Small intestine (tissue), 7 donors: ENCODE measurements at regions not wholly inside any gene's neighbourhood (a gene's known extent, or its start where the extent isn't known, plus 50 kb on each side); places are given as distances from the start of the nearest gene placed in this dataset.

Experiments
- DNase-seq, 2 donors: peaks; one replicate each; pipeline versions ENCODE4 v3.0.0 to v3.0.0-alpha.2; 2013
- FAIRE-seq: peaks from 2 replicates; lab custom pipeline; 2012; peaks lifted over from hg19 to GRCh38; lab: Jason Lieb, UNC
- H3K27ac ChIP-seq, 3 donors: one replicate each; pipeline ENCODE4 v1.5.1; 2013; ENCODE audit warnings: low read length in 2 of 3, mild to moderate bottlenecking in 2 of 3, control low read depth in 1 of 3, inconsistent platforms in 1 of 3, low read depth in 1 of 3, moderate library complexity in 1 of 3
- H3K27me3 ChIP-seq, 3 donors: one replicate each; pipeline ENCODE4 v1.6.1; 2013; ENCODE audit warnings: low read length in 3 of 3, inconsistent platforms in 1 of 3; ENCODE audit not compliant: control insufficient read depth in 3 of 3, insufficient read depth in 3 of 3
- H3K36me3 ChIP-seq, 3 donors: one replicate each; pipeline ENCODE4 v1.6.1; 2013; ENCODE audit warnings: low read length in 3 of 3, inconsistent platforms in 1 of 3, low read depth in 1 of 3, mild to moderate bottlenecking in 1 of 3, moderate library complexity in 1 of 3; ENCODE audit not compliant: control insufficient read depth in 3 of 3, insufficient read depth in 2 of 3
- H3K4me1 ChIP-seq, 3 donors: one replicate each; pipeline ENCODE4 v1.6.1; 2013; ENCODE audit warnings: low read length in 2 of 3, inconsistent platforms in 1 of 3, low read depth in 1 of 3, mild to moderate bottlenecking in 1 of 3, moderate library complexity in 1 of 3; ENCODE audit not compliant: control insufficient read depth in 3 of 3, insufficient read depth in 2 of 3
- H3K4me3 ChIP-seq, 3 donors: one replicate each; pipeline ENCODE4 v1.5.1; 2013; ENCODE audit warnings: low read length in 3 of 3, control low read depth in 1 of 3, inconsistent platforms in 1 of 3, low read depth in 1 of 3, mild to moderate bottlenecking in 1 of 3, moderate library complexity in 1 of 3
- H3K9me3 ChIP-seq, 2 donors: one replicate each; pipeline ENCODE4 v1.6.1; 2013; ENCODE audit warnings: low read depth in 1 of 2, low read length in 1 of 2; ENCODE audit not compliant: control insufficient read depth in 2 of 2, insufficient read depth in 1 of 2
- WGBS, 3 donors: extraction: QIAGEN DNeasy Blood & Tissue Kit; methylation state at CpG; one replicate each; pipeline ENCODE4 v1.1.7; 2013; 5-methylcytosine and 5-hydroxymethylcytosine counted together
- donor health status: healthy with polysubstance abuse.
- donor health status: control.
- donor health status: control.
- donor health status: Bipolar disorder and iron deficiency.
- donor health status: healthy.

- no peak for DNase-seq
- Histone ChIP-seq H3K9me3 (no peaks in the 10 kb centered on the region), H3K27me3 (no peaks in the 10 kb centered on the region), H3K4me1 (no peaks in the 10 kb centered on the region), H3K36me3 (no peaks in the 10 kb centered on the region), H3K27ac (no peak overlapping the region), H3K4me3 (no peak overlapping the region)
- 66 to 82% (median 76%) methylated on average over 2 of the region's 2 CpGs for WGBS, 3 donors
- FAIRE-seq = no peak
These were observed 139.5 kb upstream of the CYLC2 start for GRCh38 chr9:102855641-102856040.

- 22 to 63% (median 26%) methylated on average over 1 of the region's 1 CpG for WGBS, 3 donors
- no peak for FAIRE-seq
These were observed 149.2 kb upstream of the CYLC2 start for GRCh38 chr9:102845827-102846371.

GRCh38 chr9:102844716-102845115 lies 150.4 kb upstream of the CYLC2 start:
- DNase-seq (peak; percentile 51 to 74), FAIRE-seq (no peak)
- Histone ChIP-seq H3K4me1 (peaks cover 0 to 27% (median 2%) of the 10 kb centered on the region in 3 donors), H3K9me3 (no peaks in the 10 kb centered on the region), H3K27me3 (no peaks in the 10 kb centered on the region), H3K4me3 (no peak overlapping the region), H3K36me3 (no peaks in the 10 kb centered on the region), H3K27ac (peak overlapping the region in 1 of 3 donors; percentile 21)
- 13 to 56% (median 36%) methylated on average over 2 of the region's 2 CpGs for WGBS, 3 donors

More at GRCh38 chr9:102845827-102846371, 149.2 kb upstream of the CYLC2 start:
- peaks cover 0 to 23% (median 2%) of the 10 kb centered on the region in 3 donors for H3K4me1 ChIP-seq
- H3K9me3 ChIP-seq = no peaks in the 10 kb centered on the region
- no peak overlapping the region for H3K4me3 ChIP-seq
- H3K36me3 ChIP-seq = no peaks in the 10 kb centered on the region
- H3K27ac ChIP-seq = no peak overlapping the region
- peak; percentile 26 to 77 for DNase-seq
- no peaks in the 10 kb centered on the region for H3K27me3 ChIP-seq

- DNase-seq (peak; percentile 66 to 81), FAIRE-seq (no peak)
- no peaks in the 10 kb centered on the region for H3K36me3 ChIP-seq
- no peaks in the 10 kb centered on the region for H3K27me3 ChIP-seq
- 15 to 59% (median 28%) methylated on average over 2 of the region's 2 CpGs for WGBS, 3 donors
- no peak overlapping the region for H3K4me3 ChIP-seq
- peak overlapping the region in 1 of 3 donors; percentile 70 for H3K27ac ChIP-seq
- no peaks in the 10 kb centered on the region for H3K9me3 ChIP-seq
- H3K4me1 ChIP-seq = peaks cover 0 to 27% (median 2%) of the 10 kb centered on the region in 3 donors
These were observed 152.7 kb upstream of the CYLC2 start for GRCh38 chr9:102842423-102842822.

DNA sequence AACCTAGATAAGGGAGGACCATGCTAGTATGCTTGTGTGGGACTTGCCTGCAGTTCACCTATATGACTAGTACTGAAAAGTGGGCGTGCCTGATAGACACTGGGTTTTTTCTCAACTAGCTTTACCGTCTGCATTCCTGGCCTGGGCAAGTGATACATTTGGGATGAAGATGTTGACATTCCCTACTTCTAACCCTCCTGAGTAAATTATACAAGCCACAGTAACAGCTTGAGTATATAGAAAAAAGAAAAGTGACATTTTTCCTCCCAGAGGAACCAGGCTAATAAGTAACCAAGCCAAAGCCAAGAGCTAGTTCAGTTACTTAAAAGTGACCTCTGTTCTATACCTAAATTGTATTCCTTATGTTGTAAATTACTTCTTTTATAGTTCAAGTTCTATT lies 153.8 kb upstream of the CYLC2 start:
- WGBS, 3 donors = 10 to 45% (median 14%) methylated on average over 2 of the region's 2 CpGs
- H3K4me1 ChIP-seq = peaks cover 0 to 27% (median 2%) of the 10 kb centered on the region in 3 donors
- H3K27me3 ChIP-seq = no peaks in the 10 kb centered on the region
- H3K36me3 ChIP-seq = no peaks in the 10 kb centered on the region
- peak overlapping the region in 1 of 3 donors; percentile 70 for H3K27ac ChIP-seq
- DNase-seq = peak; percentile 58 to 64
- no peaks in the 10 kb centered on the region for H3K9me3 ChIP-seq
- H3K4me3 ChIP-seq = no peak overlapping the region
- no peak for FAIRE-seq

DNA sequence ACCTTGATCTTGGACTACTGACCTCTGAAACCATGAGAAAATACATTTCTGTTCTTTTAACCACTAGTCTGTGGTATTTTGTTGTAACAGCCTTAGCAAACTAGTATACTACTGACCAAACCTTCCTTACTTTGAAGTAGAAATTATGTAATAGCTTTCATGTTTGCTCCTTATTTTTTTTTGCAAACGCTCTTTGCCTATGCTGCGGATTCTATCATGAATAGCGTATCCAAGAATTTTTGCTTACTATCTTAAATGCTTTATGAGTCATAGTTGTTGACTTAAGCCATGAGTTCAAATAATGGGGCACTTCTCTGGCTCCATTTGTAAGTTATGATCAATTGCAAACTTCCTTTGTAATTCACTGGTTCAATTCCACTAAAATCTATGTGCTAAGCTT lies 154.8 kb upstream of the CYLC2 start:
- 5 to 66% (median 25%) methylated on average over 3 of the region's 3 CpGs for WGBS, 3 donors
- H3K27me3 ChIP-seq = no peaks in the 10 kb centered on the region
- peak; percentile 41 to 70 for DNase-seq
- peaks cover 0 to 27% (median 2%) of the 10 kb centered on the region in 3 donors for H3K4me1 ChIP-seq
- H3K27ac ChIP-seq = peak overlapping the region in 1 of 3 donors; percentile 31
- no peaks in the 10 kb centered on the region for H3K36me3 ChIP-seq
- H3K9me3 ChIP-seq = no peaks in the 10 kb centered on the region
- no peak for FAIRE-seq
- H3K4me3 ChIP-seq = no peak overlapping the region

- DNase-seq = no peak
- Histone ChIP-seq H3K4me3 (no peak overlapping the region), H3K36me3 (no peaks in the 10 kb centered on the region), H3K4me1 (no peaks in the 10 kb centered on the region), H3K27ac (no peak overlapping the region), H3K9me3 (no peaks in the 10 kb centered on the region), H3K27me3 (no peaks in the 10 kb centered on the region)
- no peak for FAIRE-seq
- WGBS, 3 donors = 83 to 89% (median 84%) methylated on average over 3 of the region's 3 CpGs
These were observed 162.3 kb upstream of the CYLC2 start for GRCh38 chr9:102832814-102833213.

DNA sequence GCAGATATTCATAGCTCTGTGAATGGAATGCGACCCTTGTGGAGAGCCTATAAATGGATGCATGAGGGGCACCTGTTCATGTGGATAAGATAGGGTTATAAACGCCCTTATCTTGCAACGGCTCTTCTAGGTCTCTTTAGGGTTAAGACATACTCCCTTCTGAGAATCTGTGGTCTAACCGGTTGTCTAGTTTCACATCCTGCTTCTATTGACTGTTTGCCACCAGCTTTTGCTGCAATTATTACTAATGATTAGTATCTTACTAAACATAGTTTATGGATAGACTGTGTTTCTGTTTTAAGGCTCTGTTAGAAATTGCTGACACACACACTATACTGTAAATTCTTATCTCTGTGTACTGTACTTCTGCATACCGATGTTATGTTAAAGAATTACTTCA lies 198.9 kb upstream of the CYLC2 start:
- Histone ChIP-seq H3K27me3 (no peaks in the 10 kb centered on the region), H3K27ac (peak overlapping the region in 1 of 3 donors; percentile 28), H3K4me3 (no peak overlapping the region), H3K36me3 (no peaks in the 10 kb centered on the region), H3K9me3 (no peaks in the 10 kb centered on the region), H3K4me1 (no peaks in the 10 kb centered on the region)
- 15 to 60% (median 22%) methylated on average over 5 of the region's 5 CpGs for WGBS, 3 donors
- FAIRE-seq (no peak), DNase-seq (peak in 1 of 2 donors; percentile 10)

GRCh38 chr9:102795532-102795931 lies 199.6 kb upstream of the CYLC2 start:
- FAIRE-seq (no peak), DNase-seq (no peak)
- Histone ChIP-seq H3K9me3 (no peaks in the 10 kb centered on the region), H3K27me3 (no peaks in the 10 kb centered on the region), H3K27ac (no peak overlapping the region), H3K4me1 (no peaks in the 10 kb centered on the region), H3K4me3 (no peak overlapping the region), H3K36me3 (no peaks in the 10 kb centered on the region)
